ENCODE measurements at regions not wholly inside any gene's neighbourhood (a gene's known extent, or its start where the extent isn't known, plus 50 kb on each side); places are given as distances from the start of the nearest gene placed in this dataset.

DNA sequence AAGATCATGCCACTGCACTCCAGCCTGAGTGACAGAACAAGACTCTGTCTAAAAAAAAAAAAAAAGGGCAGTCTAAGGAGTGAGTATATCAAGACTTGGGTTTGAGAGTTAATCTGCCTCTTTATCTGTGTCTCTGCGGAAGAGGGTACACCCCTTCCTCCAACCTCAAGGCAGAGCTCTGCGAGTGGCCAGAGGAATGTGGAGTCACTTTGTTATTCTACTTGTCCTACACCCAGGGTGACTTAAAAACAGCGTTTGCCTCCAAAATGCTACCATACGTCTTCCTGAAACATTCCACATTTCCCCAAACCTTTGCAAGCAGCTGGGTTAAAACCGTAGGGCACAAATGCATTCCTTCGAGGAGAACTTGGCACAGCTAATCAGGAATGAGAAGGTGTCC is 199.9 kb downstream of the SHOX start:
- H3K9me3 ChIP-seq (replicated peaks in 1 of 3), result no peaks in the 10 kb centered on the region
- no peaks in the 10 kb centered on the region for H3K36me3 ChIP-seq (replicated peaks in 1 of 2)
- no peaks in the 10 kb centered on the region for H3K4me1 ChIP-seq (replicated peaks in 1 of 2)
- no peak overlapping the region for H3K4me3 ChIP-seq
- TF ChIP-seq POLR2A (IDR thresholded peaks at IDR 0.05), result no peak
- TF ChIP-seq, protein P1, sequence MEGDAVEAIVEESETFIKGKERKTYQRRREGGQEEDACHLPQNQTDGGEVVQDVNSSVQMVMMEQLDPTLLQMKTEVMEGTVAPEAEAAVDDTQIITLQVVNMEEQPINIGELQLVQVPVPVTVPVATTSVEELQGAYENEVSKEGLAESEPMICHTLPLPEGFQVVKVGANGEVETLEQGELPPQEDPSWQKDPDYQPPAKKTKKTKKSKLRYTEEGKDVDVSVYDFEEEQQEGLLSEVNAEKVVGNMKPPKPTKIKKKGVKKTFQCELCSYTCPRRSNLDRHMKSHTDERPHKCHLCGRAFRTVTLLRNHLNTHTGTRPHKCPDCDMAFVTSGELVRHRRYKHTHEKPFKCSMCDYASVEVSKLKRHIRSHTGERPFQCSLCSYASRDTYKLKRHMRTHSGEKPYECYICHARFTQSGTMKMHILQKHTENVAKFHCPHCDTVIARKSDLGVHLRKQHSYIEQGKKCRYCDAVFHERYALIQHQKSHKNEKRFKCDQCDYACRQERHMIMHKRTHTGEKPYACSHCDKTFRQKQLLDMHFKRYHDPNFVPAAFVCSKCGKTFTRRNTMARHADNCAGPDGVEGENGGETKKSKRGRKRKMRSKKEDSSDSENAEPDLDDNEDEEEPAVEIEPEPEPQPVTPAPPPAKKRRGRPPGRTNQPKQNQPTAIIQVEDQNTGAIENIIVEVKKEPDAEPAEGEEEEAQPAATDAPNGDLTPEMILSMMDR (IDR thresholded peaks at IDR 0.05), result no peak
- intact Hi-C loops (cut with DNase I), result no loop called here
- DNase-seq, result no peak
- no peaks in the 10 kb centered on the region for H3K27me3 ChIP-seq
- WGBS, 4 donors, result 27 to 45% (median 32%) methylated on average over 6 of the region's 6 CpGs
- no peak overlapping the region for H3K27ac ChIP-seq

DNA sequence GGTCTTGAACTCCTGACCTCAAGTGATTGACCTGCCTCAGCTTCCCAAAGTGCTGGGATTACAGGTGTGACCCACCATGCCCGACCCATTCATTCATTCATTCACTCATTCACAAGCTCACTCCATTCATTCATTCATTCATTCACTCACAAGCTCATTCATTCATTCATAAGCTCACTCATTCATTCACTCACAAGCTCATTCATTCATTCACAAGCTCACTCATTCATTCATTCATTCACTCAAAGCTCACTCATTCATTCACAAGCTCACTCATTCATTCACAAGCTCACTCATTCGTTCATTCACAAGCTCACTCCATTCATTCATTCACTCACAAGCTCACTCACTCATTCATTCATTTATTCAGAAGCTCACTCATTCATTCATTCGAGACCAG is 198.6 kb downstream of the SHOX start:
- Histone ChIP-seq H3K4me3 (no peak overlapping the region), H3K36me3 (replicated peaks in 1 of 2) (no peaks in the 10 kb centered on the region), H3K27ac (no peak overlapping the region), H3K27me3 (no peaks in the 10 kb centered on the region), H3K9me3 (replicated peaks in 1 of 3) (no peaks in the 10 kb centered on the region), H3K4me1 (replicated peaks in 1 of 2) (no peaks in the 10 kb centered on the region)
- intact Hi-C loops (cut with DNase I), result no loop called here
- DNase-seq, result no peak
- no peak for TF ChIP-seq POLR2A (IDR thresholded peaks at IDR 0.05)
- TF ChIP-seq, protein P1 (IDR thresholded peaks at IDR 0.05), result no peak
- WGBS, 4 donors, result 75 to 83% (median 76%) methylated on average over 3 of the region's 3 CpGs

DNA sequence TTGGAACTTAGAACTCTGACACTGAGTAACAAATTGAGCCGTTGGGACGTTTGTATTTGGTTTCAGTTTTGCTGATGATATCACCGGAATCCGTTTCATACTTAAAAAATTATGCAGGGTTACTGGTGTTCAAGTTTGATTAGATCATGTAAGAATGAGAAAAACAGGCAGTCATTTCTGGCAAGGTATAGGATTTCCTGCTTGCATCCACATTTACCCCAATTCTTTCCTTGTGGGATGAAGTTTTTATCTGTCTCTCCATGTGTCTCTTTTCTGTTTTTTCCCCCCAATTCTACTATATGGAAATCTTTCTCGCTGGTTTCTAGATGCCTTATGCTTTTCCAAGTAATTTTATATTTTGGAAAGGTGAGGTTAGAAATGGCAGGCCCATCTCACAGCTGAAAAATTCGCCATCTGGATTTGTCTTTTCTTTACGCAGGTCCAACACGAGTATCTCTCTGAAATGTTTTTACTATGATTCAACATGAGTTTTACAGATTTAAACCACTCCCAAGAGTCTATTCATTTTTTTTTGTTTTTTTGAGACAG is 197.9 kb downstream of the SHOX start:
- H3K4me3 ChIP-seq, result no peak overlapping the region
- intact Hi-C loops (cut with DNase I), result no loop called here

DNA sequence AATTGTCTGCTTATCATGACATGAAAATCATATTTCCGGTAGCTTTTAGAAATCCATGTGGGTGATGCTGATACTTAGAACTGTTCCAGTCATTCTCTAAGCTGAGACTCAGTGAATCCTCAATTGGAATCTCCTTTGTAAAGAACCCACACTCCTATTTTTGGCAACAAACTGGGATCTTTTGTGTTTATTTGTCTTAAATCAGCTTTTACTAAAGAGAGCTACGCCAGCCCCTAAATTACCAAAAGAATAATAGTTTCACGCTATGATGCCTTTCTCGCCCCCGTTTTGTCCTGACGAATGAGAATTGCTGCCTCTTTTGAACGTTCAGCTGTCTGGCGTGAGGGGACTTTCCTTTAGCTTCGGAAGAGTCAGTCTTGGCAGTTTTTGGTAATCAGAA is 195.9 kb downstream of the SHOX start:
- H3K4me1 ChIP-seq (replicated peaks in 1 of 2), result no peaks in the 10 kb centered on the region
- no peak overlapping the region for H3K4me3 ChIP-seq
- no peak for TF ChIP-seq POLR2A (IDR thresholded peaks at IDR 0.05)
- TF ChIP-seq, protein P1 (IDR thresholded peaks at IDR 0.05), result no peak
- no peak overlapping the region for H3K27ac ChIP-seq
- no peaks in the 10 kb centered on the region for H3K36me3 ChIP-seq (replicated peaks in 1 of 2)
- intact Hi-C loops (cut with DNase I), result no loop called here
- 21 to 44% (median 36%) methylated on average over 9 of the region's 9 CpGs for WGBS, 4 donors
- H3K9me3 ChIP-seq (replicated peaks in 1 of 3), result no peaks in the 10 kb centered on the region
- no peaks in the 10 kb centered on the region for H3K27me3 ChIP-seq
- DNase-seq, result no peak

More for the DNA sequence above, 197.9 kb downstream of the SHOX start:
- no peak overlapping the region for H3K27ac ChIP-seq
- 65 to 71% (median 69%) methylated on average over 8 of the region's 8 CpGs for WGBS, 4 donors
- TF ChIP-seq, protein P1 (IDR thresholded peaks at IDR 0.05), result no peak
- no peak for TF ChIP-seq POLR2A (IDR thresholded peaks at IDR 0.05)
- H3K9me3 ChIP-seq (replicated peaks in 1 of 3), result no peaks in the 10 kb centered on the region
- no peaks in the 10 kb centered on the region for H3K27me3 ChIP-seq
- H3K36me3 ChIP-seq (replicated peaks in 1 of 2), result no peaks in the 10 kb centered on the region
- no peaks in the 10 kb centered on the region for H3K4me1 ChIP-seq (replicated peaks in 1 of 2)
- DNase-seq, result no peak

All from adrenal gland (tissue), 9 donors.